GM12878 (cell line): ENCODE measurements at regions not wholly inside any gene's neighbourhood (a gene's known extent, or its start where the extent isn't known, plus 50 kb on each side); places are given as distances from the start of the nearest gene placed in this dataset.
A peak's percentile ranks its signal among the peaks of the same experiment; 100 is the strongest.

Source experiments
- ATAC-seq: fragments of 200-7000 bp; cut with Tn5 transposase; 3 replicates; pipeline ENCODE4 v1.9.1; 2020; ENCODE audit warnings: mild to moderate bottlenecking, moderate library complexity
- BruUV-seq: library from RNA; stranded (reverse); fragments of 400-500 nt; replicated peaks from 2 replicates; lab custom pipeline; 2021; lab: Mats Ljungman, UMichigan
- CTCF ChIA-PET: fragments of 300-600 bp; sonication (Branson Sonifier 250); formaldehyde crosslinking; extraction: SDS; loops from one replicate; lab custom pipeline; 2021; ENCODE audit warnings: inconsistent platforms; lab: Yijun Ruan, JAX
- POLR2A ChIA-PET: fragments of 350-600 bp; formaldehyde crosslinking; extraction: SDS; loops from one replicate; lab custom pipeline; 2021; ENCODE audit warnings: inconsistent platforms; lab: Charles Lee
- RAD21 ChIA-PET: fragments of 300-600 bp; sonication (Branson Sonifier 250); formaldehyde crosslinking; loops from one replicate; lab custom pipeline; 2023; ENCODE audit warnings: antibody characterized with exemption; ENCODE audit not compliant: unreplicated experiment; lab: Charles Lee
- SMC1A ChIA-PET: fragments of 300-600 bp; sonication (Branson Sonifier 250); formaldehyde crosslinking; loops from one replicate; lab custom pipeline; 2023; ENCODE audit not compliant: unreplicated experiment, uncharacterized antibody; lab: Charles Lee
- DNase-seq: peaks from one replicate; pipeline ENCODE4 v3.0.0-alpha.2; 2011; ENCODE audit warnings: low read depth, low spot score
- FAIRE-seq: peaks from 3 replicates; lab custom pipeline; 2011; peaks lifted over from hg19 to GRCh38; lab: Jason Lieb, UNC
- H2AFZ ChIP-seq: 2 replicates; pipeline ENCODE4 v1.6.0; 2011; ENCODE audit warnings: low read depth, low read length, control low read depth; ENCODE audit not compliant: control insufficient read depth
- H3K27ac ChIP-seq: 2 replicates; pipeline ENCODE4 v1.5.1; 2011; ENCODE audit warnings: control low read depth; ENCODE audit not compliant: control insufficient read depth, insufficient read depth
- H3K27me3 ChIP-seq, 2 experiments: replicated peaks in 1 of 2; 2 replicates each; pipeline versions ENCODE4 v1.6.0 to v1.6.1; 2011; ENCODE audit warnings: low read length in 1 of 2; ENCODE audit not compliant: control insufficient read depth in 2 of 2, insufficient read depth in 2 of 2
- H3K36me3 ChIP-seq, 2 experiments: 2 replicates each; pipeline ENCODE4 v1.5.1; 2011; ENCODE audit warnings: low read length in 1 of 2; ENCODE audit not compliant: control insufficient read depth in 2 of 2, insufficient read depth in 2 of 2
- H3K4me1 ChIP-seq: 2 replicates; pipeline ENCODE4 v1.6.1; 2011; ENCODE audit warnings: mild to moderate bottlenecking, low read length, moderate library complexity, mixed read lengths; ENCODE audit not compliant: control insufficient read depth, insufficient read depth
- H3K4me2 ChIP-seq: 2 replicates; pipeline ENCODE4 v1.6.0; 2011; ENCODE audit warnings: control low read depth; ENCODE audit not compliant: control insufficient read depth, insufficient read depth
- H3K4me3 ChIP-seq: fragments of 200-600 bp; sonication (generic); 2 replicates; pipeline ENCODE4 v1.5.1; 2016
- H3K79me2 ChIP-seq: 2 replicates; pipeline ENCODE4 v1.6.0; 2011; ENCODE audit warnings: low read length; ENCODE audit not compliant: control insufficient read depth, insufficient read depth
- H3K9ac ChIP-seq: 2 replicates; pipeline ENCODE4 v1.8.0; 2011; ENCODE audit warnings: low read length, control low read depth, mixed read lengths; ENCODE audit not compliant: control insufficient read depth, insufficient read depth
- H3K9me3 ChIP-seq: replicated peaks from 3 replicates; pipeline ENCODE4 v1.5.1; 2011; ENCODE audit warnings: mild to moderate bottlenecking, low read length; ENCODE audit not compliant: control insufficient read depth, insufficient read depth
- H4K20me1 ChIP-seq: 2 replicates; pipeline ENCODE4 v1.6.0; 2011; ENCODE audit not compliant: control insufficient read depth, insufficient read depth
- KDM1A ChIP-seq: fragments of 200-600 bp; sonication (generic); IDR thresholded peaks from 2 replicates; pipeline ENCODE4 v1.6.1; 2016; ENCODE audit warnings: borderline replicate concordance
- MAX ChIP-seq: IDR thresholded peaks from 2 replicates; pipeline ENCODE4 v1.6.1; 2012; ENCODE audit warnings: low read depth, low read length, improper control_type of control experiment
- MTA2 ChIP-seq: fragments of 450-650 bp; IDR thresholded peaks from 2 replicates; pipeline ENCODE4 v1.6.1; 2016; ENCODE audit warnings: low read depth, mild to moderate bottlenecking, moderate library complexity
- NFYB ChIP-seq: IDR thresholded peaks from 2 replicates; pipeline ENCODE4 v1.6.1; 2011; ENCODE audit warnings: low read depth, mild to moderate bottlenecking, low read length, improper control_type of control experiment, moderate library complexity; ENCODE audit not compliant: insufficient read depth
- PBX3 ChIP-seq: IDR thresholded peaks from 2 replicates; pipeline ENCODE4 v1.6.1; 2011; ENCODE audit warnings: mild to moderate bottlenecking, low read depth, low read length, moderate library complexity; ENCODE audit not compliant: insufficient replicate concordance
- PKNOX1 ChIP-seq: fragments of 450-650 bp; IDR thresholded peaks from 2 replicates; pipeline ENCODE4 v1.6.1; 2016; ENCODE audit warnings: mild to moderate bottlenecking
- SP1 ChIP-seq: IDR thresholded peaks from one replicate; pipeline ENCODE4 v1.6.1; 2011; ENCODE audit warnings: low read depth, low read length
- SREBF2 ChIP-seq: IDR thresholded peaks from 2 replicates; pipeline ENCODE4 v1.6.1; 2012; ENCODE audit warnings: mild to moderate bottlenecking, low read length
- in situ Hi-C: fragments of 300-500 bp; cut with MboI; formaldehyde crosslinking; loops from 9 replicates; pipeline ENCODE4 v1.14.3; 2018; ENCODE audit warnings: mixed read lengths
- intact Hi-C: fragments of 100-400 bp; cut with micrococcal nuclease; formaldehyde crosslinking; loops from one replicate; pipeline ENCODE4 v1.14.2; 2022; ENCODE audit not compliant: unreplicated experiment

GRCh38 chr17:5758651-5759050 lies 174.3 kb upstream of the NLRP1 start:
- H3K4me3 ChIP-seq = no peak overlapping the region
- no peak overlapping the region for H3K4me2 ChIP-seq
- no peaks in the 10 kb centered on the region; the same call in 1 of the 2 replicates for H4K20me1 ChIP-seq
- H2AFZ ChIP-seq = no peak overlapping the region
- no peaks in the 10 kb centered on the region for H3K4me1 ChIP-seq
- in situ Hi-C loops = no loop called here
- intact Hi-C loops = no loop called here
- BruUV-seq = no TSS peak
- no peaks in the 10 kb centered on the region for H3K9me3 ChIP-seq
- ChIA-PET RAD21 (no interaction called here), SMC1A (interaction anchor here (0.9 kb wide), 1 partner anchor 12 kb away, joined by 3 read pairs; no protein-coding TSS in a partner anchor), CTCF (no interaction called here), POLR2A (no interaction called here)
- DNase-seq = peak; percentile 12
- no peaks in the 10 kb centered on the region for H3K36me3 ChIP-seq
- no peaks in the 10 kb centered on the region for H3K79me2 ChIP-seq
- TF ChIP-seq PBX3 (peak; percentile 74), MTA2 (no peak), PKNOX1 (peak; percentile 90), NFYB (peak; percentile 84), SP1 (peak; percentile 64), KDM1A (no peak), SREBF2 (no peak), MAX (no peak)
- peaks cover 0 to 10% of the 10 kb centered on the region in 2 experiments; a peak in 3 of 4 replicates for H3K27me3 ChIP-seq
- H3K9ac ChIP-seq = no peak overlapping the region
- peak; percentile 27; the same call in 1 of the 3 replicates for ATAC-seq
- H3K27ac ChIP-seq = no peak overlapping the region
- no peak for FAIRE-seq
